Mesenchymal stem cell (in vitro differentiated cells and primary cell): ENCODE measurements at regions not wholly inside any gene's neighbourhood (a gene's known extent, or its start where the extent isn't known, plus 50 kb on each side); places are given as distances from the start of the nearest gene placed in this dataset.

Experiments used
- DNase-seq: peaks from one replicate; pipeline ENCODE4 v3.0.0-alpha.2; 2013
- H2AFZ ChIP-seq: one replicate; pipeline ENCODE4 v1.6.1; 2013; ENCODE audit warnings: low read depth, mild to moderate bottlenecking, control low read depth, inconsistent platforms, low read length, moderate library complexity
- H2AK5ac ChIP-seq: 2 replicates; pipeline ENCODE4 v1.6.1; 2013; ENCODE audit warnings: low read length, moderate library complexity, mild to moderate bottlenecking, inconsistent platforms; ENCODE audit not compliant: severe bottlenecking
- H2BK120ac ChIP-seq: one replicate; pipeline ENCODE4 v1.6.1; 2013; ENCODE audit warnings: low read depth, mild to moderate bottlenecking, inconsistent platforms, low read length, moderate library complexity
- H2BK12ac ChIP-seq, 2 experiments: one replicate each; pipeline ENCODE4 v1.6.1; 2013; ENCODE audit warnings: inconsistent platforms in 2 of 2, low read length in 2 of 2, mild to moderate bottlenecking in 2 of 2, moderate library complexity in 2 of 2, control low read depth in 1 of 2
- H2BK15ac ChIP-seq: one replicate; pipeline ENCODE4 v1.6.1; 2013; ENCODE audit warnings: mild to moderate bottlenecking, low read depth, inconsistent platforms; ENCODE audit not compliant: poor library complexity, severe bottlenecking
- H2BK5ac ChIP-seq: 2 replicates; pipeline ENCODE4 v1.6.1; 2013; ENCODE audit warnings: low read depth, mild to moderate bottlenecking, low read length, control low read depth, inconsistent platforms; ENCODE audit not compliant: poor library complexity, severe bottlenecking
- H3K14ac ChIP-seq, 2 experiments: one replicate each; pipeline ENCODE4 v1.6.1; 2013; ENCODE audit warnings: inconsistent platforms in 2 of 2, low read length in 2 of 2, control low read depth in 1 of 2, mild to moderate bottlenecking in 1 of 2, moderate library complexity in 1 of 2
- H3K18ac ChIP-seq, 2 experiments: one replicate each; pipeline ENCODE4 v1.6.1; 2013; ENCODE audit warnings: inconsistent platforms in 2 of 2, low read length in 2 of 2, control low read depth in 1 of 2, low read depth in 1 of 2, mild to moderate bottlenecking in 1 of 2
- H3K23ac ChIP-seq, 2 experiments: one replicate each; pipeline ENCODE4 v1.6.1; 2013; ENCODE audit warnings: inconsistent platforms in 2 of 2, low read length in 2 of 2, mild to moderate bottlenecking in 2 of 2, moderate library complexity in 2 of 2, control low read depth in 1 of 2
- H3K27ac ChIP-seq: 2 replicates; pipeline ENCODE4 v1.5.1; 2013; ENCODE audit warnings: mild to moderate bottlenecking, moderate library complexity, low read length, control low read depth, inconsistent platforms; ENCODE audit not compliant: poor library complexity, severe bottlenecking
- H3K27me3 ChIP-seq, 2 experiments: 2 replicates each; pipeline versions ENCODE4 v1.6.1 to v1.7.0; 2013; ENCODE audit warnings: low read length in 2 of 2, mild to moderate bottlenecking in 2 of 2, moderate library complexity in 2 of 2, control low read depth in 1 of 2, inconsistent platforms in 1 of 2; ENCODE audit not compliant: control insufficient read depth in 1 of 2, insufficient read depth in 1 of 2
- H3K36me3 ChIP-seq, 2 experiments: 2 replicates each; pipeline versions ENCODE4 v1.6.1 to v1.7.0; 2013; ENCODE audit warnings: low read length in 2 of 2, control low read depth in 1 of 2, inconsistent platforms in 1 of 2, low read depth in 1 of 2, mild to moderate bottlenecking in 1 of 2; ENCODE audit not compliant: insufficient read depth in 2 of 2, control insufficient read depth in 1 of 2
- H3K4ac ChIP-seq, 2 experiments: one replicate each; pipeline ENCODE4 v1.6.1; 2013; ENCODE audit warnings: inconsistent platforms in 2 of 2, low read length in 2 of 2, mild to moderate bottlenecking in 2 of 2, moderate library complexity in 2 of 2, control low read depth in 1 of 2, low read depth in 1 of 2
- H3K4me1 ChIP-seq: 2 replicates; pipeline ENCODE4 v1.6.1; 2013; ENCODE audit warnings: low read depth, low read length, control low read depth; ENCODE audit not compliant: control insufficient read depth, insufficient read depth
- H3K4me2 ChIP-seq: 2 replicates; pipeline ENCODE4 v1.6.1; 2013; ENCODE audit warnings: low read length, mild to moderate bottlenecking, inconsistent platforms; ENCODE audit not compliant: poor library complexity, severe bottlenecking
- H3K4me3 ChIP-seq, 2 experiments: 2 replicates each; pipeline versions ENCODE4 v1.5.1 to v1.7.0; 2013; ENCODE audit warnings: low read length in 2 of 2, mild to moderate bottlenecking in 2 of 2, control low read depth in 1 of 2, low read depth in 1 of 2; ENCODE audit not compliant: insufficient read depth in 1 of 2
- H3K79me1 ChIP-seq: replicated peaks from 2 replicates; pipeline ENCODE4 v1.6.1; 2013; ENCODE audit warnings: mild to moderate bottlenecking, control low read depth, low read length, inconsistent platforms; ENCODE audit not compliant: poor library complexity, severe bottlenecking
- H3K9ac ChIP-seq: 2 replicates; pipeline ENCODE4 v1.7.0; 2013; ENCODE audit warnings: mild to moderate bottlenecking, low read length, moderate library complexity
- H3K9me3 ChIP-seq: 2 replicates; pipeline ENCODE4 v1.7.0; 2013; ENCODE audit warnings: mild to moderate bottlenecking, low read length; ENCODE audit not compliant: control insufficient read depth
- H4K8ac ChIP-seq: one replicate; pipeline ENCODE4 v1.6.1; 2013; ENCODE audit warnings: inconsistent platforms, mild to moderate bottlenecking, low read length, moderate library complexity
- H4K91ac ChIP-seq: one replicate; pipeline ENCODE4 v1.6.1; 2013; ENCODE audit warnings: mild to moderate bottlenecking, low read length, inconsistent platforms
- WGBS: methylation state at CpG from one replicate; pipeline ENCODE4 v1.1.7; 2013; ENCODE audit warnings: mixed read lengths; 5-methylcytosine and 5-hydroxymethylcytosine counted together

DNA sequence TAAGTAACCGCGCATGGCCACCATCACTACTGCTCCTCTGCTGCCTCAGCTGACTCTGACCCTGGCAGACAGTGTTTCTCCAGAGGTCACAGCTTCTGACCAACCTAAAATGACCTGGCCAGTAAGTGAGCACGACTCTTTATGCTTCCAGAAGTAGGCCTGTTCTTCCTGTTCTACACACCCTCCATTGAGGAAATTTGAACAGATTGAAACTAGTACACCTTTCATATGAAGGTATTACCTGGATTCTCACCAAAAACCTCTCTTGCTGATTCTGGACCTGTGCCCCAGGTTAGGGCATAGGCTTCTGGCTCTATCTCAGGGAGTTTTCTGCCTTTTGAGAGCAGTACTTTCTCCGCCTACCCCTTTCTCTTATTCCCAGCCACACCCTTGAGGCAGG, 178.4 kb upstream of the FRMD6 start:
- H3K27ac ChIP-seq = peak overlapping the region; percentile 27
- peaks cover 4% of the 10 kb centered on the region for H3K4me1 ChIP-seq
- WGBS = 88% methylated on average over 4 of the region's 4 CpGs
- no peaks in the 10 kb centered on the region for H3K79me1 ChIP-seq
- no peak overlapping the region for H3K23ac ChIP-seq
- no peak overlapping the region for H2BK120ac ChIP-seq
- H2BK5ac ChIP-seq = no peak overlapping the region
- H3K4ac ChIP-seq = peak overlapping the region in 1 of 2 experiments; percentile 58
- H3K9me3 ChIP-seq = no peaks in the 10 kb centered on the region
- peak overlapping the region in 1 of 2 experiments; percentile 73 for H3K18ac ChIP-seq
- H3K27me3 ChIP-seq = no peaks in the 10 kb centered on the region
- no peak overlapping the region for H4K91ac ChIP-seq
- peak overlapping the region; percentile 33 for H2AK5ac ChIP-seq
- DNase-seq = no peak
- H3K9ac ChIP-seq = no peak overlapping the region
- H2AFZ ChIP-seq = no peak overlapping the region
- no peak overlapping the region for H3K4me3 ChIP-seq
- H2BK15ac ChIP-seq = no peak overlapping the region
- H2BK12ac ChIP-seq = peak overlapping the region; percentile 7 to 98
- H3K36me3 ChIP-seq = no peaks in the 10 kb centered on the region
- peak overlapping the region in 1 of 2 experiments; percentile 89 for H3K14ac ChIP-seq
- peak overlapping the region; percentile 14 for H4K8ac ChIP-seq
- no peak overlapping the region for H3K4me2 ChIP-seq

- no peak overlapping the region for H2BK5ac ChIP-seq
- 78% methylated on average over 3 of the region's 6 CpGs for WGBS
- no peaks in the 10 kb centered on the region for H3K9me3 ChIP-seq
- no peak overlapping the region for H3K23ac ChIP-seq
- peak overlapping the region in 1 of 2 experiments; percentile 21 for H3K18ac ChIP-seq
- H2BK12ac ChIP-seq = peak overlapping the region in 1 of 2 experiments; percentile 56
- H4K91ac ChIP-seq = no peak overlapping the region
- H3K4me2 ChIP-seq = no peak overlapping the region
- H3K4me3 ChIP-seq = no peak overlapping the region
- no peak overlapping the region for H3K14ac ChIP-seq
- H3K9ac ChIP-seq = peak overlapping the region; percentile 4
- peak overlapping the region; percentile 91 for H2AK5ac ChIP-seq
- H3K36me3 ChIP-seq = no peaks in the 10 kb centered on the region
- H3K79me1 ChIP-seq = no peaks in the 10 kb centered on the region
- no peak overlapping the region for H3K4ac ChIP-seq
- no peak overlapping the region for H4K8ac ChIP-seq
- no peaks in the 10 kb centered on the region for H3K27me3 ChIP-seq
- peak overlapping the region; percentile 48 for H2BK15ac ChIP-seq
- H3K4me1 ChIP-seq = peaks cover 4% of the 10 kb centered on the region
- no peak overlapping the region for H2AFZ ChIP-seq
- no peak for DNase-seq
- H2BK120ac ChIP-seq = no peak overlapping the region
- H3K27ac ChIP-seq = no peak overlapping the region
These were observed 177.7 kb upstream of the FRMD6 start for GRCh38 chr14:51473808-51474565.

GRCh38 chr14:51474854-51475253, 176.9 kb upstream of the FRMD6 start:
- no peak for DNase-seq
- Histone ChIP-seq H2AK5ac (no peak overlapping the region), H2BK12ac (no peak overlapping the region), H3K79me1 (no peaks in the 10 kb centered on the region), H3K23ac (no peak overlapping the region), H2BK120ac (no peak overlapping the region), H4K91ac (no peak overlapping the region), H2BK15ac (no peak overlapping the region), H2AFZ (no peak overlapping the region), H3K4me3 (no peak overlapping the region), H3K14ac (no peak overlapping the region), H3K4me1 (peaks cover 6% of the 10 kb centered on the region), H3K18ac (peak overlapping the region in 1 of 2 experiments; percentile 21), H3K27me3 (no peaks in the 10 kb centered on the region), H2BK5ac (no peak overlapping the region), H3K27ac (no peak overlapping the region), H3K4me2 (no peak overlapping the region), H3K36me3 (no peaks in the 10 kb centered on the region), H4K8ac (no peak overlapping the region), H3K9ac (no peak overlapping the region), H3K9me3 (no peaks in the 10 kb centered on the region), H3K4ac (no peak overlapping the region)

- H3K27ac ChIP-seq = no peak overlapping the region
- H2AK5ac ChIP-seq = no peak overlapping the region
- H3K4ac ChIP-seq = no peak overlapping the region
- no peak overlapping the region for H3K4me2 ChIP-seq
- H3K4me1 ChIP-seq = peaks cover 6% of the 10 kb centered on the region
- H3K18ac ChIP-seq = no peak overlapping the region
- no peak overlapping the region for H2BK15ac ChIP-seq
- no peaks in the 10 kb centered on the region for H3K79me1 ChIP-seq
- no peak overlapping the region for H3K4me3 ChIP-seq
- H3K9me3 ChIP-seq = no peaks in the 10 kb centered on the region
- H2BK12ac ChIP-seq = no peak overlapping the region
- H4K91ac ChIP-seq = no peak overlapping the region
- peak overlapping the region; percentile 66 for H3K9ac ChIP-seq
- no peak overlapping the region for H2AFZ ChIP-seq
- H4K8ac ChIP-seq = no peak overlapping the region
- no peak overlapping the region for H2BK5ac ChIP-seq
- H3K27me3 ChIP-seq = no peaks in the 10 kb centered on the region
- no peak overlapping the region for H2BK120ac ChIP-seq
- DNase-seq = no peak
- H3K14ac ChIP-seq = no peak overlapping the region
- H3K23ac ChIP-seq = no peak overlapping the region
- H3K36me3 ChIP-seq = no peaks in the 10 kb centered on the region
- 95% methylated on average over 3 of the region's 4 CpGs for WGBS
These were observed 173.5 kb upstream of the FRMD6 start for GRCh38 chr14:51478175-51478621.
